ENCODE measurements at regions not wholly inside any gene's neighbourhood (a gene's known extent, or its start where the extent isn't known, plus 50 kb on each side); places are given as distances from the start of the nearest gene placed in this dataset.

GRCh38 chr10:3531670-3532069, 253.3 kb downstream of the KLF6 start:
- TF ChIP-seq, protein P1, sequence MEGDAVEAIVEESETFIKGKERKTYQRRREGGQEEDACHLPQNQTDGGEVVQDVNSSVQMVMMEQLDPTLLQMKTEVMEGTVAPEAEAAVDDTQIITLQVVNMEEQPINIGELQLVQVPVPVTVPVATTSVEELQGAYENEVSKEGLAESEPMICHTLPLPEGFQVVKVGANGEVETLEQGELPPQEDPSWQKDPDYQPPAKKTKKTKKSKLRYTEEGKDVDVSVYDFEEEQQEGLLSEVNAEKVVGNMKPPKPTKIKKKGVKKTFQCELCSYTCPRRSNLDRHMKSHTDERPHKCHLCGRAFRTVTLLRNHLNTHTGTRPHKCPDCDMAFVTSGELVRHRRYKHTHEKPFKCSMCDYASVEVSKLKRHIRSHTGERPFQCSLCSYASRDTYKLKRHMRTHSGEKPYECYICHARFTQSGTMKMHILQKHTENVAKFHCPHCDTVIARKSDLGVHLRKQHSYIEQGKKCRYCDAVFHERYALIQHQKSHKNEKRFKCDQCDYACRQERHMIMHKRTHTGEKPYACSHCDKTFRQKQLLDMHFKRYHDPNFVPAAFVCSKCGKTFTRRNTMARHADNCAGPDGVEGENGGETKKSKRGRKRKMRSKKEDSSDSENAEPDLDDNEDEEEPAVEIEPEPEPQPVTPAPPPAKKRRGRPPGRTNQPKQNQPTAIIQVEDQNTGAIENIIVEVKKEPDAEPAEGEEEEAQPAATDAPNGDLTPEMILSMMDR (IDR thresholded peaks at IDR 0.05) = no peak
- TF ChIP-seq POLR2A (IDR thresholded peaks at IDR 0.05) (no peak), POLR2AphosphoS5 (IDR thresholded peaks at IDR 0.05) (no peak)

Data from transverse colon (tissue), 4 donors.